ENCODE measurements at regions not wholly inside any gene's neighbourhood (a gene's known extent, or its start where the extent isn't known, plus 50 kb on each side); places are given as distances from the start of the nearest gene placed in this dataset.

GRCh38 chr4:128524311-128524710 lies 236.7 kb upstream of the PGRMC2 start:
- no peak for DNase-seq

- DNase-seq: no peak
These were observed 234.1 kb upstream of the PGRMC2 start for GRCh38 chr4:128521648-128522111.

GRCh38 chr4:128521156-128521555 lies 233.5 kb upstream of the PGRMC2 start:
- no peak for DNase-seq

GRCh38 chr4:128519163-128519830 lies 231.7 kb upstream of the PGRMC2 start:
- DNase-seq: no peak

- DNase-seq: no peak
These were observed 230.3 kb upstream of the PGRMC2 start for GRCh38 chr4:128517739-128518510.

GRCh38 chr4:128517096-128517738 lies 229.6 kb upstream of the PGRMC2 start:
- DNase-seq: no peak

- no peak for DNase-seq
These were observed 228.8 kb upstream of the PGRMC2 start for GRCh38 chr4:128516301-128516969.

- DNase-seq: no peak
These were observed 226.3 kb upstream of the PGRMC2 start for GRCh38 chr4:128513664-128514484.

- DNase-seq: no peak
These were observed 225.2 kb upstream of the PGRMC2 start for GRCh38 chr4:128512767-128513322.

- DNase-seq: no peak
These were observed 224.5 kb upstream of the PGRMC2 start for GRCh38 chr4:128512161-128512560.

GRCh38 chr4:128510850-128511249 lies 223.2 kb upstream of the PGRMC2 start:
- no peak for DNase-seq

- no peak for DNase-seq
These were observed 215.4 kb upstream of the PGRMC2 start for GRCh38 chr4:128502818-128503527.

- DNase-seq: no peak
These were observed 213.6 kb upstream of the PGRMC2 start for GRCh38 chr4:128501239-128501638.

- DNase-seq: no peak
These were observed 200.6 kb upstream of the PGRMC2 start for GRCh38 chr4:128488055-128488705.

- DNase-seq: no peak
These were observed 197.3 kb upstream of the PGRMC2 start for GRCh38 chr4:128484896-128485295.

- DNase-seq: no peak
These were observed 196.2 kb upstream of the PGRMC2 start for GRCh38 chr4:128483816-128484215.

- no peak for DNase-seq
These were observed 195.4 kb upstream of the PGRMC2 start for GRCh38 chr4:128483041-128483440.

GRCh38 chr4:128481752-128482480 lies 194.3 kb upstream of the PGRMC2 start:
- no peak for DNase-seq

GRCh38 chr4:128480945-128481344 lies 193.3 kb upstream of the PGRMC2 start:
- no peak for DNase-seq

- DNase-seq: no peak
These were observed 189.9 kb upstream of the PGRMC2 start for GRCh38 chr4:128477540-128477939.

All from activated naive CD4-positive, alpha-beta T cell treated with anti-CD3 and anti-CD28 coated beads, Interleukin-2, amount 50 U/mL, for 16 hours (primary cell).